Natural killer cell (primary cell): ENCODE measurements at regions not wholly inside any gene's neighbourhood (a gene's known extent, or its start where the extent isn't known, plus 50 kb on each side); places are given as distances from the start of the nearest gene placed in this dataset.
A peak's percentile ranks its signal among the peaks of the same experiment; 100 is the strongest.
"Not testable (repeated sequence)": the region's sequence is repeated elsewhere in the genome, so short reads cannot be mapped to it uniquely, and the experiment has no call there.

Source experiments
- ATAC-seq, 3 donors: fragments of 150-1000 bp in 2 of 3; fragments of 200-7000 bp in 1 of 3; cut with Tn5 transposase; 1 replicate in 1 of 3; 2 replicates in 2 of 3; pipeline ENCODE4 v1.10.0; 2021; ENCODE audit warnings: mild to moderate bottlenecking in 2 of 3, moderate library complexity in 2 of 3
- DNase-seq, 2 donors: peaks; one replicate each; pipeline versions ENCODE4 v3.0.0 to v3.0.0-alpha.2; 2013 to 2021; ENCODE audit warnings: mixed read lengths in 1 of 2
- H3K27ac ChIP-seq: one replicate; pipeline ENCODE4 v1.5.1; 2013; ENCODE audit warnings: mild to moderate bottlenecking, low read length
- H3K27me3 ChIP-seq: one replicate; pipeline ENCODE4 v1.6.1; 2013; ENCODE audit warnings: low read length; ENCODE audit not compliant: control insufficient read depth, insufficient read depth
- H3K36me3 ChIP-seq: one replicate; pipeline ENCODE4 v1.6.1; 2013; ENCODE audit warnings: low read length; ENCODE audit not compliant: control insufficient read depth, insufficient read depth
- H3K4me1 ChIP-seq: one replicate; pipeline ENCODE4 v1.6.1; 2013; ENCODE audit warnings: low read length; ENCODE audit not compliant: control insufficient read depth, insufficient read depth
- H3K4me3 ChIP-seq: one replicate; pipeline ENCODE4 v1.5.1; 2013; ENCODE audit warnings: low read length
- H3K9me3 ChIP-seq: one replicate; pipeline ENCODE4 v1.6.1; 2013; ENCODE audit warnings: low read length; ENCODE audit not compliant: control insufficient read depth, insufficient read depth
- H3K27ac Mint-ChIP-seq, 2 donors: one replicate each; pipeline ENCODE4 v1.8.0; 2022; ENCODE audit warnings: mild to moderate bottlenecking in 2 of 2, mixed read lengths in 2 of 2, moderate library complexity in 1 of 2
- H3K27me3 Mint-ChIP-seq, 2 donors: one replicate each; pipeline ENCODE4 v1.8.0; 2022; ENCODE audit warnings: low read depth in 2 of 2, mixed read lengths in 2 of 2
- H3K36me3 Mint-ChIP-seq: one replicate; pipeline ENCODE4 v1.8.0; 2022; ENCODE audit warnings: mixed read lengths
- H3K4me1 Mint-ChIP-seq, 2 donors: one replicate each; pipeline ENCODE4 v1.8.0; 2022; ENCODE audit warnings: mixed read lengths in 2 of 2
- H3K4me3 Mint-ChIP-seq: one replicate; pipeline ENCODE4 v1.8.0; 2022; ENCODE audit warnings: mild to moderate bottlenecking, moderate library complexity, mixed read lengths
- H3K9me3 Mint-ChIP-seq, 2 donors: one replicate each; pipeline ENCODE4 v1.8.0; 2022; ENCODE audit warnings: mixed read lengths in 2 of 2
- CTCF ChIP-seq: fragments of 200-600 bp; IDR thresholded peaks from one replicate; pipeline ENCODE4 v1.8.0; 2022; ENCODE audit warnings: antibody characterized with exemption
- WGBS: methylation state at CpG from one replicate; pipeline ENCODE4 v1.1.7; 2013; ENCODE audit warnings: missing lambda C conversion rate; ENCODE audit not compliant: insufficient coverage; 5-methylcytosine and 5-hydroxymethylcytosine counted together
- intact Hi-C: fragments of 100-400 bp; cut with micrococcal nuclease; formaldehyde crosslinking; loops from one replicate; pipeline ENCODE4 v1.14.2; 2022

GRCh38 chr13:24968416-24968815 lies 127.5 kb upstream of the PABPC3 start:
- peak in 1 of 2 donors; percentile 9 for DNase-seq
- H3K4me1 ChIP-seq, H3K27ac ChIP-seq, intact Hi-C loops, H3K27me3 ChIP-seq, H3K36me3 Mint-ChIP-seq, H3K4me3 Mint-ChIP-seq, H3K9me3 ChIP-seq, H3K27me3 Mint-ChIP-seq, H3K4me1 Mint-ChIP-seq, H3K27ac Mint-ChIP-seq, H3K4me3 ChIP-seq, H3K36me3 ChIP-seq, ATAC-seq, H3K9me3 Mint-ChIP-seq: not testable (repeated sequence)
- TF ChIP-seq CTCF: peak; percentile 52
- 89% methylated on average over 1 of the region's 2 CpGs for WGBS

DNA sequence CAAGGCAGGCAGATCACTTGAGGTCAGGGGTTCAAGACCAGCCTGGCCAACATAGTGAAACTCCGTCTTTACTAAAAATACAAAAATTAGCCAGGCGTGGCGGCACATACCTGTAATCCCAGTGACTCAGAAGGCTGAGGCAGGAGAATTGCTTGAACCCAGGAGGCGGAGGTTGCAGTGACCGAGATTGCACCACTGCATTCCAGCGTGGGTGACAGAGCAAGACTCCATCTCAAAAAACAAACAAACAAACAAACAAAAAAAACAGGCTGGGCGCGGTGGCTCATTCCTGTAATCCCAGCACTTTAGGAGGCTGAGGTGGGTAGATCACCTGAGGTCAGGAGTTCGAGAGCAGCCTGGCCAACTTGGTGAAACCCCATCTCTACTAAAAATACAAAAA lies 122.8 kb upstream of the PABPC3 start:
- H3K27me3 ChIP-seq, H3K4me1 ChIP-seq, H3K4me3 Mint-ChIP-seq, H3K36me3 ChIP-seq, DNase-seq, H3K9me3 Mint-ChIP-seq, H3K27ac Mint-ChIP-seq, ATAC-seq, intact Hi-C loops, H3K9me3 ChIP-seq, H3K27ac ChIP-seq, H3K36me3 Mint-ChIP-seq, H3K4me3 ChIP-seq, H3K4me1 Mint-ChIP-seq: not testable (repeated sequence)
- WGBS: 96% methylated on average over 8 of the region's 9 CpGs
- peaks cover 21 to 26% of the 10 kb centered on the region in 2 donors for H3K27me3 Mint-ChIP-seq

- H3K27ac ChIP-seq, intact Hi-C loops, H3K36me3 ChIP-seq, DNase-seq, H3K9me3 ChIP-seq, H3K27me3 ChIP-seq, H3K4me3 ChIP-seq, H3K27ac Mint-ChIP-seq, H3K4me1 Mint-ChIP-seq, H3K4me3 Mint-ChIP-seq, H3K4me1 ChIP-seq, ATAC-seq, H3K36me3 Mint-ChIP-seq, H3K9me3 Mint-ChIP-seq: not testable (repeated sequence)
- peaks cover 23 to 42% of the 10 kb centered on the region in 2 donors for H3K27me3 Mint-ChIP-seq
- 54% methylated on average over 2 of the region's 3 CpGs for WGBS
Observed at GRCh38 chr13:24981181-24981803, 114.6 kb upstream of the PABPC3 start.

DNA sequence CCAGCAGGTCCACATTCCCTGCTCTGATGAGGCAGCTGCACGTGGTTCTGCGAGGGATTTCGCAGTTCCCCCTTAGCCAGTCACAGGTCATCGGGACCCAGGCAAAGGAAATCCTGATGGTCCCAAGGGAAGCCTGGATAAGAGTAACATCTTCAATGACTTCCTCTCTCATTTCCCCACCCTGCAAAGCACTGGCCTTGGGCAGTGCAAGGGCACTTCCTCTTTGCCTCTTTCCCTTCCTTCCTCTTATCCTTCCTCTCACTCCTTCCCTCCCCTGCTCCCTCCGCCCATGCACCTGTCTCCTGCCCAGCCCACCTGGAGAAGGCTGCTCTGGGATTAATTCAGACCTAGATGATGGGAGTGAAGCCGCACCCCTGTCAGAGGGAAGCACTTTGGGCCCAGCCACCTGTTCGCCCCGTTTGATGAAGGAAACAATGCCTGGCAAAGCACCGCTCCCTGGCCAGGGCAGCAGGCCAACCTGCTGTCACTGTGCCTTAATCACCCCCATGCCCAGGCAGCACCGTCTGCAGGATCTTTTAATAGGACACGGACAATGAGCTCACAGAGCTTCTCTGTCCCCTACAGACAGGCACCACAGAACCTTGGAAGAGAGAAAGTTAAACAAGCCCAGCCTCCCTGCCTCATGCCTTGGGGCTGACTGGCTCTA lies 113.5 kb upstream of the PABPC3 start:
- Histone ChIP-seq H3K27ac (no peak overlapping the region), H3K4me3 (no peak overlapping the region), H3K27me3 (no peaks in the 10 kb centered on the region), H3K9me3 (no peaks in the 10 kb centered on the region), H3K36me3 (no peaks in the 10 kb centered on the region), H3K4me1 (no peaks in the 10 kb centered on the region)
- no peaks in the 10 kb centered on the region for H3K36me3 Mint-ChIP-seq
- no peak overlapping the region for H3K27ac Mint-ChIP-seq
- no peak for ATAC-seq
- peaks cover 21 to 42% of the 10 kb centered on the region in 2 donors for H3K27me3 Mint-ChIP-seq
- no peaks in the 10 kb centered on the region for H3K9me3 Mint-ChIP-seq
- H3K4me3 Mint-ChIP-seq: no peak overlapping the region
- no peak for TF ChIP-seq CTCF
- H3K4me1 Mint-ChIP-seq: no peaks in the 10 kb centered on the region
- WGBS: 50% methylated on average over 11 of the region's 11 CpGs
- intact Hi-C loops: no loop called here
- no peak for DNase-seq
